ENCODE measurements at regions not wholly inside any gene's neighbourhood (a gene's known extent, or its start where the extent isn't known, plus 50 kb on each side); places are given as distances from the start of the nearest gene placed in this dataset.
"Not testable (repeated sequence)": the region's sequence is repeated elsewhere in the genome, so short reads cannot be mapped to it uniquely, and the experiment has no call there.

- no peaks in the 10 kb centered on the region for H3K27me3 ChIP-seq
- no peak for TF ChIP-seq POLR2A (IDR thresholded peaks at IDR 0.05)
- TF ChIP-seq CTCF (IDR thresholded peaks at IDR 0.05) = no peak
- no peaks in the 10 kb centered on the region for H3K9me3 ChIP-seq
- H3K4me3 ChIP-seq = no peak overlapping the region
- H3K36me3 ChIP-seq = no peaks in the 10 kb centered on the region
- DNase-seq = no peak
- H3K27ac ChIP-seq = no peak overlapping the region
- no peaks in the 10 kb centered on the region for H3K4me1 ChIP-seq
- intact Hi-C loops (cut with DNase I; ENCODE audit: low total_unique reads) = no loop called here
Measured at GRCh38 chr5:112511920-112512319, 92.8 kb upstream of the EPB41L4A start.

- Histone ChIP-seq H3K9me3 (no peaks in the 10 kb centered on the region), H3K27me3 (no peaks in the 10 kb centered on the region), H3K36me3 (no peaks in the 10 kb centered on the region), H3K4me3 (no peak overlapping the region), H3K4me1 (no peaks in the 10 kb centered on the region), H3K27ac (no peak overlapping the region)
- DNase-seq = no peak
- intact Hi-C loops (cut with DNase I; ENCODE audit: low total_unique reads) = no loop called here
- TF ChIP-seq POLR2A (IDR thresholded peaks at IDR 0.05) = no peak
- no peak for TF ChIP-seq CTCF (IDR thresholded peaks at IDR 0.05)
Measured at GRCh38 chr5:112512901-112513300, 93.8 kb upstream of the EPB41L4A start.

- DNase-seq = no peak
- no peaks in the 10 kb centered on the region for H3K27me3 ChIP-seq
- H3K36me3 ChIP-seq = no peaks in the 10 kb centered on the region
- no peaks in the 10 kb centered on the region for H3K9me3 ChIP-seq
- H3K27ac ChIP-seq = no peak overlapping the region
- no peak for TF ChIP-seq CTCF (IDR thresholded peaks at IDR 0.05)
- no peak for TF ChIP-seq POLR2A (IDR thresholded peaks at IDR 0.05)
- H3K4me1 ChIP-seq = no peaks in the 10 kb centered on the region
- intact Hi-C loops (cut with DNase I; ENCODE audit: low total_unique reads) = no loop called here
- H3K4me3 ChIP-seq = no peak overlapping the region
Measured at GRCh38 chr5:112514111-112514510, 95.0 kb upstream of the EPB41L4A start.

- intact Hi-C loops (cut with DNase I; ENCODE audit: low total_unique reads); H3K4me3 ChIP-seq; H3K4me1 ChIP-seq; H3K9me3 ChIP-seq; H3K27me3 ChIP-seq; H3K36me3 ChIP-seq; H3K27ac ChIP-seq; DNase-seq: not testable (repeated sequence)
Measured at GRCh38 chr5:112520474-112520873, 101.4 kb upstream of the EPB41L4A start.

- H3K27me3 ChIP-seq; H3K4me1 ChIP-seq; H3K4me3 ChIP-seq; intact Hi-C loops (cut with DNase I; ENCODE audit: low total_unique reads); DNase-seq; H3K27ac ChIP-seq; H3K9me3 ChIP-seq; H3K36me3 ChIP-seq: not testable (repeated sequence)
Measured at GRCh38 chr5:112522891-112523673, 104.0 kb upstream of the EPB41L4A start.

- DNase-seq; H3K36me3 ChIP-seq; H3K27me3 ChIP-seq; H3K9me3 ChIP-seq; H3K27ac ChIP-seq; H3K4me3 ChIP-seq; intact Hi-C loops (cut with DNase I; ENCODE audit: low total_unique reads); H3K4me1 ChIP-seq: not testable (repeated sequence)
Measured at GRCh38 chr5:112523674-112524263, 104.7 kb upstream of the EPB41L4A start.
